DND-41 (cell line): ENCODE measurements at regions not wholly inside any gene's neighbourhood (a gene's known extent, or its start where the extent isn't known, plus 50 kb on each side); places are given as distances from the start of the nearest gene placed in this dataset.

ENCODE experiments used
- ATAC-seq: fragments of 200-7000 bp; cut with Tn5 transposase; 3 replicates; pipeline ENCODE4 v1.9.1; 2021; ENCODE audit warnings: low read depth; ENCODE audit not compliant: insufficient read depth
- DNase-seq: peaks from one replicate; pipeline ENCODE4 v3.0.0-alpha.2; 2020
- H2AFZ ChIP-seq: 2 replicates; pipeline ENCODE4 v1.6.0; 2012; ENCODE audit warnings: low read depth, low read length
- H3K27ac ChIP-seq: 2 replicates; pipeline ENCODE4 v1.5.1; 2012; ENCODE audit warnings: low read length, inconsistent platforms
- H3K27me3 ChIP-seq: fragments of 200-600 bp; sonication (generic); 2 replicates; pipeline ENCODE4 v1.6.0; 2012; ENCODE audit warnings: low read length, mild to moderate bottlenecking, inconsistent platforms; ENCODE audit not compliant: insufficient read depth, poor library complexity
- H3K36me3 ChIP-seq: 2 replicates; pipeline ENCODE4 v1.5.1; 2012; ENCODE audit warnings: low read length, inconsistent platforms; ENCODE audit not compliant: insufficient read depth
- H3K4me1 ChIP-seq: 2 replicates; pipeline ENCODE4 v1.5.1; 2012; ENCODE audit warnings: mild to moderate bottlenecking, low read length; ENCODE audit not compliant: insufficient read depth
- H3K4me2 ChIP-seq: 2 replicates; pipeline ENCODE4 v1.6.0; 2012; ENCODE audit warnings: mild to moderate bottlenecking, moderate library complexity, low read length, inconsistent platforms; ENCODE audit not compliant: insufficient read depth
- H3K4me3 ChIP-seq, 2 experiments: fragments of 200-600 bp in 1 of 2; shearing (Covaris generic) in 1 of 2; 2 replicates each; pipeline ENCODE4 v1.5.1; 2012 to 2016; ENCODE audit warnings: inconsistent platforms in 2 of 2, low read length in 2 of 2, mild to moderate bottlenecking in 2 of 2, low read depth in 1 of 2, moderate library complexity in 1 of 2
- H3K79me2 ChIP-seq: 2 replicates; pipeline ENCODE4 v1.6.0; 2012; ENCODE audit warnings: low read length, inconsistent platforms; ENCODE audit not compliant: insufficient read depth
- H3K9ac ChIP-seq: 2 replicates; pipeline ENCODE4 v1.6.0; 2012; ENCODE audit warnings: low read depth, mild to moderate bottlenecking, inconsistent platforms, low read length, moderate library complexity
- H3K9me3 ChIP-seq: 2 replicates; pipeline ENCODE4 v1.5.1; 2012; ENCODE audit warnings: low read length, moderate library complexity, mild to moderate bottlenecking, inconsistent platforms; ENCODE audit not compliant: insufficient read depth, severe bottlenecking
- H4K20me1 ChIP-seq: 2 replicates; pipeline ENCODE4 v1.6.0; 2012; ENCODE audit warnings: low read length; ENCODE audit not compliant: insufficient read depth
- CTCF ChIP-seq: IDR thresholded peaks from 2 replicates; pipeline ENCODE4 v1.5.1; 2012; ENCODE audit warnings: borderline replicate concordance, low read length, moderate library complexity, mild to moderate bottlenecking; ENCODE audit not compliant: poor library complexity, severe bottlenecking; ENCODE audit errors: extremely low read depth
- EZH2 ChIP-seq: IDR thresholded peaks from 3 replicates; pipeline ENCODE4 v1.6.1; 2012; ENCODE audit warnings: borderline replicate concordance, low read depth, mild to moderate bottlenecking, moderate library complexity, low read length, inconsistent platforms; ENCODE audit not compliant: severe bottlenecking

GRCh38 chr1:96880626-96881025 lies 159.0 kb downstream of the PTBP2 start:
- Histone ChIP-seq H2AFZ (no peak overlapping the region), H3K4me2 (no peak overlapping the region), H3K79me2 (no peaks in the 10 kb centered on the region), H3K9ac (no peak overlapping the region), H3K4me1 (no peaks in the 10 kb centered on the region), H3K36me3 (no peaks in the 10 kb centered on the region), H3K9me3 (no peaks in the 10 kb centered on the region), H4K20me1 (no peaks in the 10 kb centered on the region), H3K4me3 (no peak overlapping the region), H3K27ac (no peak overlapping the region), H3K27me3 (no peaks in the 10 kb centered on the region)
- TF ChIP-seq EZH2, result no peak
- TF ChIP-seq CTCF, result no peak
- ATAC-seq (no peak), DNase-seq (no peak)

- TF ChIP-seq CTCF, result no peak
- no peak for TF ChIP-seq EZH2
- H3K27ac ChIP-seq, result no peak overlapping the region
- DNase-seq (no peak), ATAC-seq (no peak)
- H4K20me1 ChIP-seq, result no peaks in the 10 kb centered on the region
- H3K9me3 ChIP-seq, result no peaks in the 10 kb centered on the region
- no peaks in the 10 kb centered on the region for H3K4me1 ChIP-seq
- no peak overlapping the region for H3K9ac ChIP-seq
- H2AFZ ChIP-seq, result no peak overlapping the region
- no peaks in the 10 kb centered on the region for H3K79me2 ChIP-seq
- no peaks in the 10 kb centered on the region for H3K27me3 ChIP-seq
- no peak overlapping the region for H3K4me3 ChIP-seq
- no peaks in the 10 kb centered on the region for H3K36me3 ChIP-seq
- H3K4me2 ChIP-seq, result no peak overlapping the region
Observed at GRCh38 chr1:96882096-96882495, 160.5 kb downstream of the PTBP2 start.

- Histone ChIP-seq H4K20me1 (no peaks in the 10 kb centered on the region), H3K9me3 (no peaks in the 10 kb centered on the region), H3K27me3 (no peaks in the 10 kb centered on the region), H3K4me2 (no peak overlapping the region), H2AFZ (no peak overlapping the region), H3K79me2 (no peaks in the 10 kb centered on the region), H3K27ac (no peak overlapping the region), H3K4me1 (no peaks in the 10 kb centered on the region), H3K36me3 (no peaks in the 10 kb centered on the region), H3K9ac (no peak overlapping the region), H3K4me3 (no peak overlapping the region)
- no peak for DNase-seq
- TF ChIP-seq CTCF (no peak), EZH2 (no peak)
- ATAC-seq, result no peak
Observed at GRCh38 chr1:96886474-96886873, 164.9 kb downstream of the PTBP2 start.

- ATAC-seq (no peak), DNase-seq (no peak)
- Histone ChIP-seq H4K20me1 (no peaks in the 10 kb centered on the region), H3K27ac (no peak overlapping the region), H3K36me3 (no peaks in the 10 kb centered on the region), H2AFZ (no peak overlapping the region), H3K79me2 (no peaks in the 10 kb centered on the region), H3K9ac (no peak overlapping the region), H3K4me1 (no peaks in the 10 kb centered on the region), H3K27me3 (no peaks in the 10 kb centered on the region), H3K9me3 (no peaks in the 10 kb centered on the region), H3K4me2 (no peak overlapping the region), H3K4me3 (no peak overlapping the region)
- TF ChIP-seq CTCF (no peak), EZH2 (no peak)
Observed at GRCh38 chr1:96887501-96887900, 165.9 kb downstream of the PTBP2 start.
